ENCODE measurements at regions not wholly inside any gene's neighbourhood (a gene's known extent, or its start where the extent isn't known, plus 50 kb on each side); places are given as distances from the start of the nearest gene placed in this dataset.

DNA sequence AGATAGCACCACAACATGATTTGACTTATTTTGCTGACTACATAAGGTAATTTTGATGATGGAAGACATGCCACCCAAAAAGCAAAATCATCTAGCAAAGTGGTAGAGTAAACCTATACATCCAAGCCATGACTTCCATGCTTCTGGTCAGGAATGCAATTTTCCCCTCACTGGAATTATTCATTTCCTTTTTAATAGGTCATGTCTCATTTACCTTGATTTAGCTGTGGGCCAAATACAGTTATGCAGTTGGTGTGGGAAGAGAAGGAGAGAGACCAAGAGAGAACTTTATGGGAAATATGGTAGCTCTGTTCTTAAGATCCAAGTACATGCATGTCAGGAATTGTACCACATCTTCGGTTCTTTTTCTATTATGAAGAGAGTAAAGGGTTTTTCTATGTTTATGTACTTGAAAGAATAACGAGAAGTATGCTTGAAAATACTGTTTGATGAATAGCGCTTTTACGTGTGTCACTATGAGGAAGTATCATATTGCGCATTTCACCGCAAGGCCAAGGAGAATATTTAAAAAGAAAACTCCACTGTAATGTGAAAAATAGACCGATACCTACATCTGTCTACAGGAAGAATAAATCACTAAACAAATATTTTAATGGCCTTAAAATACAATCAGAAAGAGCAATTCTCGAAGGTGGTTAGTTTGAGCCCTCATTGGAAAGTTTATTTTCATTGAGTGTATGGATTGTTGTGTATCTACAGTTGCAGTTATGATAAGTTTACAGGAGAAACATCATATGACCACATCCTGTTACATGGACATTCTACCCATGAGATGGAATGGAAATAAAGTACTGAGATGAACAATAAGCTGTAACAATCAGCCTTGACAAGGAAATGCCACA lies 134.0 kb downstream of the FOXD1 start:
- no peaks in the 10 kb centered on the region for H3K36me3 ChIP-seq
- H3K27me3 ChIP-seq: no peaks in the 10 kb centered on the region
- H3K4me3 ChIP-seq: no peak overlapping the region
- no peak overlapping the region for H3K27ac ChIP-seq
- no peaks in the 10 kb centered on the region for H3K9me3 ChIP-seq
- TF ChIP-seq POLR2A (IDR thresholded peaks at IDR 0.05): no peak
- TF ChIP-seq, protein P1, sequence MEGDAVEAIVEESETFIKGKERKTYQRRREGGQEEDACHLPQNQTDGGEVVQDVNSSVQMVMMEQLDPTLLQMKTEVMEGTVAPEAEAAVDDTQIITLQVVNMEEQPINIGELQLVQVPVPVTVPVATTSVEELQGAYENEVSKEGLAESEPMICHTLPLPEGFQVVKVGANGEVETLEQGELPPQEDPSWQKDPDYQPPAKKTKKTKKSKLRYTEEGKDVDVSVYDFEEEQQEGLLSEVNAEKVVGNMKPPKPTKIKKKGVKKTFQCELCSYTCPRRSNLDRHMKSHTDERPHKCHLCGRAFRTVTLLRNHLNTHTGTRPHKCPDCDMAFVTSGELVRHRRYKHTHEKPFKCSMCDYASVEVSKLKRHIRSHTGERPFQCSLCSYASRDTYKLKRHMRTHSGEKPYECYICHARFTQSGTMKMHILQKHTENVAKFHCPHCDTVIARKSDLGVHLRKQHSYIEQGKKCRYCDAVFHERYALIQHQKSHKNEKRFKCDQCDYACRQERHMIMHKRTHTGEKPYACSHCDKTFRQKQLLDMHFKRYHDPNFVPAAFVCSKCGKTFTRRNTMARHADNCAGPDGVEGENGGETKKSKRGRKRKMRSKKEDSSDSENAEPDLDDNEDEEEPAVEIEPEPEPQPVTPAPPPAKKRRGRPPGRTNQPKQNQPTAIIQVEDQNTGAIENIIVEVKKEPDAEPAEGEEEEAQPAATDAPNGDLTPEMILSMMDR (IDR thresholded peaks at IDR 0.05): no peak
- TF ChIP-seq POLR2AphosphoS5 (IDR thresholded peaks at IDR 0.05; ENCODE audit: insufficient read depth in 1 of 2, low read depth in 1 of 2): no peak
- H3K4me1 ChIP-seq: peaks cover 15% of the 10 kb centered on the region
- DNase-seq (ENCODE audit: extremely low spot score in 2 of 2): no peak
- intact Hi-C loops (cut with DNase I): no loop called here

DNA sequence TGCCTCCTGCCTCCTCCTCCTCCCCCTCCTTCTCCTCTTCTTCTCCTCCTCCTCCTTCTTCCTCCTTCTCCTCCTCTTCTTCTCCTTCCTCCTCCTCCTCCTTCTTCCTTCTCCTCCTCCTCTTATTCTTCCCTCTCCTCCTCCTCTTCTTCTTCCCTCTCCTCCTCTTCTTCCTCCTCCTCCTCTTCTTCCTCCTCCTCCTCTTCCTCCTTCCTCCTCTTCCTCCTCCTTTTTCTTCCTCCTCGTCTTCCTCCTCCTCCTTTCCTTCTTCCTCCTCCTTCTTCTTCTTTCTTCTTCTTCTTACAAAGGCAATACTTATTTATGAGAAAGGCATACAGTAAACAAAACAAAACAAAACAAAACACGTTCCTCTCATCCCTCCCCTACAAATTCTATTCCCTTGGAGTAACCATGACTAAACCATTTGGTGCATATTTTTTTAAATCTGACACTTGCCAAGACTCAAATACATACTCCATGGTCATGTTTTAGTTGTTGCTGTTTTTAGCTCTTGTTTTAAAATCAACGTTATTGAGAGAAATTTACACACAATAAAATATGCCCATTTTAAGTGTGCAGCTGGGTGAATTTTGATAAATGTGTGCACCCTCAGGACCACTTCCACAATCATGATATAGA lies 135.6 kb downstream of the FOXD1 start:
- Histone ChIP-seq H3K9me3 (no peaks in the 10 kb centered on the region), H3K4me1 (peaks cover 15% of the 10 kb centered on the region), H3K4me3 (no peak overlapping the region), H3K27ac (no peak overlapping the region), H3K27me3 (no peaks in the 10 kb centered on the region), H3K36me3 (no peaks in the 10 kb centered on the region)
- DNase-seq (ENCODE audit: extremely low spot score in 2 of 2): no peak
- intact Hi-C loops (cut with DNase I): no loop called here
- TF ChIP-seq POLR2AphosphoS5 (IDR thresholded peaks at IDR 0.05; ENCODE audit: insufficient read depth in 1 of 2, low read depth in 1 of 2) (no peak), POLR2A (IDR thresholded peaks at IDR 0.05) (no peak)
- TF ChIP-seq, protein P1 (IDR thresholded peaks at IDR 0.05): no peak

DNA sequence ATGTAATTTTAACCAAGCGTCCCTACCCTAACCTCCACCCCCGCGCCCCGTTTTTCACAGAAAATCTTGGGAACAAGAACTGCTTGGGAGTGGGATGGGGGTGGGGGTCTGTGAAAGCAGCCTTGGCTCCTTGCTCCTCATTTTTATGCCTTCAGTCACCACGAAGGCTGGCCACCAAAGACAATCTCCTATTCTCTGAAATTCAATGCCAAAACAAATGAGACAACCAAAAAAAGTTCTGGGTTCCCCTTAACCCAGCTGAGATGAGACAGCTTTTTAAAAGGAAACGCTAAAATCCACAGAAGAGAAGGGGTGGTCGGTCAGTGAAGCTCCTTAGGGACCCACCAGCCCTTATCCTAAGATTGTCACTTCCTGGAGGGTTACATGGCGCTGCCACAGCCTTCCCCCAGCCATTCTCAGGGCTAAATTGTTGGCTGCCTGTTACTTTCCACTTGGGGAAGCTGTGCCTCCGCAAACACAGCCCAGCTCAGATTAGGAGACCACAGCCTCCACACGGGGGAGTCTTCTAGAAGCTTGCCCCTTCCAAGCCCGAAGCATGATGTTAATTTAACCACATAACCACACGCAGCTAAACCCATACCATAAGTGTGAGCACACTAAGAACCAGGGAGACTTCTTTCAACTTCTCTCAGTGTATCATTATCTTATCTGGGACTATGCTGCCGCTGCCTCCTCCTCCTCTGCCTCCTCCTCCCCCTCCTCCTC lies 136.3 kb downstream of the FOXD1 start:
- H3K27ac ChIP-seq: no peak overlapping the region
- intact Hi-C loops (cut with DNase I): no loop called here
- H3K4me3 ChIP-seq: no peak overlapping the region
- H3K4me1 ChIP-seq: peaks cover 15% of the 10 kb centered on the region
- no peaks in the 10 kb centered on the region for H3K27me3 ChIP-seq
- H3K9me3 ChIP-seq: no peaks in the 10 kb centered on the region
- TF ChIP-seq POLR2A (IDR thresholded peaks at IDR 0.05) (no peak), POLR2AphosphoS5 (IDR thresholded peaks at IDR 0.05; ENCODE audit: insufficient read depth in 1 of 2, low read depth in 1 of 2) (no peak)
- TF ChIP-seq, protein P1 (IDR thresholded peaks at IDR 0.05): no peak
- H3K36me3 ChIP-seq: no peaks in the 10 kb centered on the region
- DNase-seq (ENCODE audit: extremely low spot score in 2 of 2): no peak

DNA sequence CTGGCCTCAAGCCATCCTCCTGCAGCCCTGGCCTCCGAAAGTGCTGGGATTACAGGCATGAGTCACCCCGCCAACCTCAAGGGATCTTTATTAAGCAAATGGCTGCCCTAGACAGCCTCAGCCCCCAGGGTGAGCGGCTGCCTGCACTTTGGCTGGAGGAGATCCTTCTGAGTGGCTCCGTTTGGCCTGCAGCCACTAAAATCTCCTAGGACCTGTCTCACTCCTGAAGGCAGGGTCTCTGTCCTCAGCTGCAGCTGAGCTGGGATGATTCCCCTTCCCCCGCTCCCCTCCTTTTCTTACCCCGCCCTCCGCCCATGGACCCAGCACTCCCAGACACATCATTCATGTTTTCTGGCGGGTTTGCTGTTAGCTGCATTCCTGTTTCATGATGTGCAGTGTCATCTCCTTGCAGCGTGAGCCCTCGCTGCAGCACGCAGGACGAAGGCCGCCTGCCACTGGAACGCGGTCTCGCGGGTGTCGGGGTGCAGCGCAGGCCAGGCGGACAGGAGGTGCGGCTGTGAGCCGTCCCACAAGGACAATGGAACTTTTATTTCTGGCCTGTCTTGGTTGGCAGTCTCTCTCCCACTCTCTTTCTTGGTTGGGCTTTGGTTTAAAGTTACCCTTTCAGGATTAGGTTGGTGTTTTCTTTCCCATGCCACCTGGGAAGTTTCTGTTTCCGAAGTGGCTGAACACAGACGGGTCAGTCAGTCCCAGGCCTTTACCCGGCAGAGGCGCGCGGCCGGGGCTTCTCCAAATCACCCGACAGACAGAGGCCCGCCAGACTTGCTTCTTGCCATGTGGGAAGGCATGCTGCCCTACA lies 137.1 kb downstream of the FOXD1 start:
- Histone ChIP-seq H3K27ac (no peak overlapping the region), H3K4me1 (peaks cover 15% of the 10 kb centered on the region), H3K9me3 (no peaks in the 10 kb centered on the region), H3K4me3 (peak overlapping the region in 1 of 2 donors; percentile 15), H3K27me3 (no peaks in the 10 kb centered on the region), H3K36me3 (no peaks in the 10 kb centered on the region)
- DNase-seq (ENCODE audit: extremely low spot score in 2 of 2): no peak
- TF ChIP-seq, protein P1 (IDR thresholded peaks at IDR 0.05): no peak
- TF ChIP-seq POLR2AphosphoS5 (IDR thresholded peaks at IDR 0.05; ENCODE audit: insufficient read depth in 1 of 2, low read depth in 1 of 2): no peak
- TF ChIP-seq POLR2A (IDR thresholded peaks at IDR 0.05): no peak
- intact Hi-C loops (cut with DNase I): no loop called here
